Activated CD4-positive, alpha-beta memory T cell treated with anti-CD3 and anti-CD28 coated beads, Interleukin-2, amount 10 ng/mL, durations not matched to agents 7 days and 5 days (primary cell): ENCODE measurements at regions not wholly inside any gene's neighbourhood (a gene's known extent, or its start where the extent isn't known, plus 50 kb on each side); places are given as distances from the start of the nearest gene placed in this dataset.
"Not testable (repeated sequence)": the region's sequence is repeated elsewhere in the genome, so short reads cannot be mapped to it uniquely, and the experiment has no call there.

ENCODE experiments used
- CTCF ChIA-PET: fragments of 350-600 bp; sonication (Branson Sonifier 250); formaldehyde crosslinking; loops from one replicate; lab custom pipeline; 2021; ENCODE audit warnings: antibody characterized with exemption, inconsistent platforms; lab: Charles Lee
- POLR2A ChIA-PET: fragments of 350-600 bp; sonication (Branson Sonifier 250); formaldehyde crosslinking; loops from one replicate; lab custom pipeline; 2021; ENCODE audit warnings: antibody characterized with exemption; lab: Charles Lee
- DNase-seq: peaks from one replicate; pipeline ENCODE4 v3.0.0-alpha.2; 2020
- H3K27ac Mint-ChIP-seq: one replicate; pipeline ENCODE4 v1.8.0; 2021; ENCODE audit warnings: mild to moderate bottlenecking, mixed read lengths
- H3K27me3 Mint-ChIP-seq: one replicate; pipeline ENCODE4 v1.8.0; 2021; ENCODE audit warnings: mixed read lengths
- H3K36me3 Mint-ChIP-seq: one replicate; pipeline ENCODE4 v1.8.0; 2021; ENCODE audit warnings: low read depth, mixed read lengths
- H3K4me1 Mint-ChIP-seq: one replicate; pipeline ENCODE4 v1.8.0; 2021; ENCODE audit warnings: mixed read lengths
- H3K4me3 Mint-ChIP-seq: one replicate; pipeline ENCODE4 v1.8.0; 2021; ENCODE audit warnings: mild to moderate bottlenecking, mixed read lengths
- H3K9me3 Mint-ChIP-seq: one replicate; pipeline ENCODE4 v1.8.0; 2021; ENCODE audit warnings: mixed read lengths

DNA sequence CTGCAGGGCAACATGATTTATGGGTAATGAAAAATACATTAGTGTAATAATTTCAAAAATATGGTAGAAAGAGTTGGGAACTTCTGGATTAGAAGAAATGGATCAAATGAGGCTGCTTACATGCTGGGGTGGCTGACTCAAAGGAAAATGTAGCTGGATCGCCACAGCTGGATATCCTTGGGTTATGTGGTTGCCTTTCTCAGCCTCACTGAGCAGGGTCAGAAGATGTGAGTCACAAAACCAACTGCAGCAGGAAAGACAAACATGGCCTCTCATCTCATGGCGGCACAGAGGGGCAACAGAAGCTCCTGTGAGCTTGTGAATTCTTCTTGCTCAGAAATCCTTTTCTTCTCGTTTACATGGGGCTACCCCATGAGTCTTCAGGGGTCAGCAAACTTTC lies 317.1 kb upstream of the SPRED2 start:
- DNase-seq, result no peak
- H3K4me3 Mint-ChIP-seq, result no peak overlapping the region
- ChIA-PET POLR2A (no interaction called here), CTCF (no interaction called here)
- no peak overlapping the region for H3K27ac Mint-ChIP-seq
- no peaks in the 10 kb centered on the region for H3K9me3 Mint-ChIP-seq
- H3K27me3 Mint-ChIP-seq, result no peaks in the 10 kb centered on the region
- no peaks in the 10 kb centered on the region for H3K4me1 Mint-ChIP-seq
- H3K36me3 Mint-ChIP-seq, result no peaks in the 10 kb centered on the region

DNA sequence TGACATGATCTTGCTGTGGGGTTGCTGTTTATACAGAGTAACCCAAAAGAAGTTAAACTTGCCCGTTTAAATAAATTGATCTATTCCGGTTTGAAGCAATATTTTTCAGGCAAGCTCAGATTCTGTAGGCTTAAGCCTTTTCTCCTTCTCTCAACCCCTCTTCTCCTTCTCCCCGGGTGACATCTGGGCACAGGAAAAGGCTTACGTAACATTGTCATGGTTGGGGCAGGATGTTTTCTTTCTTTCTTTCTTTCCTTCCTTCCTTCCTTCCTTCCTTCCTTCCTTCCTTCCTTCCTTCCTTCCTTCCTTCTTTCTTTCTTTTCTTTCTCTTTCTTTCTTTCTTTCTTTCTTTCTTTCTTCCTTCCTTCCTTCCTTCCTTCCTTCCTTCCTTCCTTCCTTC lies 315.5 kb upstream of the SPRED2 start:
- not testable (repeated sequence) for H3K9me3 Mint-ChIP-seq

DNA sequence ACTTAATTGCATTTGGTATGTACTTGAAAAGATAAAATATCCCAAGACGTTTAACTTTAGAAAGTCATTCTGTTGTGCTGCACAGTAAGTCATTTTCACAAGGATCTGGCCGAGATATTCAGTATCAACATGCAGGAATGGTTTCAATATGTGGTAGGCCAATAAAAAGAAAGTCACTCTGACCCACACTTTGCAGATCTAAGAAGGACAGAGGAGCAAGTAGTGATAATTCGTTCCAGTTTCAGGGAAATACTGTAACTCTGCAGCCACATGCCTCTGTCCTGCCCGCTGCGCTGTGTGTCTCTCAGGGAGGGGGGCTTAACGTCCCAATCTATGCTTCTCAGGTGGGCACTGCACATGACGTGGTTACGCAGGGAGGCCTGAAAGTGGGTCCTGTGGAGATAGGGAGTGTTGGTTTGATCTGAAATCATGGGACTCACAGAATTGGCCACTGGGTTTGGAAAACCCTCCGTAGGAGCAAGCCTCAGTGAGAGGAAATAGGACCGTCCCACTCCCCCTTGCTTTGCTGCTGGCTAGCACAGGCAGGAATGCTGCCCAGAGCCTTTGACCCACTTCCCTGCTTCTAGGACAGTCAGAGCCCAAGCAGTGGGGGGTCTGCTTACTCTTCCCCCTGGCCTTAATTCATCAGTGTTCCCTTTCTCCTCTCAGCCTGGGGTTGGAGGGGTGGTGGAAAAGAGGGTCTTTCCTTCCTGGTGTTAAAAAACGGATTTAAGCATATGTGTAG lies 314.7 kb upstream of the SPRED2 start:
- DNase-seq, result no peak
- Mint-ChIP-seq H3K4me1 (no peaks in the 10 kb centered on the region), H3K36me3 (no peaks in the 10 kb centered on the region), H3K27ac (no peak overlapping the region), H3K9me3 (no peaks in the 10 kb centered on the region), H3K27me3 (no peaks in the 10 kb centered on the region), H3K4me3 (no peak overlapping the region)
- ChIA-PET CTCF (no interaction called here), POLR2A (no interaction called here)

More for the DNA sequence above, 315.5 kb upstream of the SPRED2 start:
- H3K36me3 Mint-ChIP-seq, CTCF ChIA-PET, H3K27ac Mint-ChIP-seq, H3K27me3 Mint-ChIP-seq, POLR2A ChIA-PET, H3K4me3 Mint-ChIP-seq, DNase-seq, H3K4me1 Mint-ChIP-seq: not testable (repeated sequence)

DNA sequence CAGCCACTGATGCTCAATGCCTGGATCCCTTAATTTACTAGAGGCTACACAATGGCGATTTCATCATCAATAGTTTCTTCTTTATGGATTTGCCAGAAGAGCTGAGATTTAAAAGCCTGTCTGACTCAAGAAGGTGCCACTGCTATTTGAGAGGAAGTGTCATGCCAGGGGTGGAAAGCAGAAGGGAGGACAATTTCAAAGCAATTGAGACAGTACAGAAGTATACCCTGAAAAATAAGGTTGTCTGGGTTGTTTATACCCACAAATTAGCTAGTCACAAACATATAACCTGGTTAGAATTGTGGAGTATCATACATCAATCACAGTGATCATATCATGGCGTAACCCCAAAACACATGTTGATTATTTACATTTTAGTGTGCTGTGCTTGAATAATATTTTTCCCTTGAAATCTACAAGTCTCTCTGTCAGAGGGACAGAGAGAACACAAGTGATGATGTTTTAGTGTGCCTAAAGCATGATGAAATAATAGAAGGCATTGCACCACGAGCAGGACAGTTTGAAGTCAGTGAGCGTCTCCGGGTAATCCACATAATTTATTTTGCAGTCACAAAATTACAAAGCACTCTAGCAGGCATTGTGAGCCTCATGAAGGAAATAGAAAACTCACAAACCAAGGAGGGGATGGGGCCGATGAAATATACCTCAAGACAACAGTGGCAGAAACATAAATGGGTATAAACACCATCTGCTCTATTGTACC lies 312.2 kb upstream of the SPRED2 start:
- H3K4me3 Mint-ChIP-seq, result no peak overlapping the region
- ChIA-PET POLR2A (no interaction called here), CTCF (no interaction called here)

DNA sequence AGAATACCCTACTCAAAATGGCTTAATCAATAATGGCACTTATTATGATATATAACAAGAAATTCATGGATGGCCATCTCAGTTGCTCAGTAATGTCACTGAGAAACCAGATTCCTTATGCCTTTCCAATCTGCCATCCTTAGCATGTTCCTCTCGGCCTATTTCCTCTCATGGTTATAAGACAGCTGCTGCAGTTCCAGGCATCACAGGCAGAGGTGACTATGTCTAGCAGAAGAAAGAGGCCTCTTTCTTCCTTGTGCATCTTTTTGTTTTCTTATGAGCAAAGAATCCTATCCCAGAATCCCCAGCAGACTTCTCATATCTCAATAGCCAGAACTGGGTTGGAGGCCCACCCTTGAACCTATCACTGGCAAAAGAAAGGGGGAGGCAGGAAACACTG lies 310.6 kb upstream of the SPRED2 start:
- Mint-ChIP-seq H3K27me3 (no peaks in the 10 kb centered on the region), H3K36me3 (no peaks in the 10 kb centered on the region), H3K27ac (no peak overlapping the region), H3K9me3 (no peaks in the 10 kb centered on the region), H3K4me1 (no peaks in the 10 kb centered on the region), H3K4me3 (no peak overlapping the region)
- CTCF ChIA-PET, result no interaction called here
- POLR2A ChIA-PET, result no interaction called here
- no peak for DNase-seq

More for the DNA sequence above, 312.2 kb upstream of the SPRED2 start:
- Mint-ChIP-seq H3K27ac (no peak overlapping the region), H3K36me3 (no peaks in the 10 kb centered on the region), H3K27me3 (no peaks in the 10 kb centered on the region), H3K9me3 (no peaks in the 10 kb centered on the region), H3K4me1 (no peaks in the 10 kb centered on the region)
- no peak for DNase-seq

DNA sequence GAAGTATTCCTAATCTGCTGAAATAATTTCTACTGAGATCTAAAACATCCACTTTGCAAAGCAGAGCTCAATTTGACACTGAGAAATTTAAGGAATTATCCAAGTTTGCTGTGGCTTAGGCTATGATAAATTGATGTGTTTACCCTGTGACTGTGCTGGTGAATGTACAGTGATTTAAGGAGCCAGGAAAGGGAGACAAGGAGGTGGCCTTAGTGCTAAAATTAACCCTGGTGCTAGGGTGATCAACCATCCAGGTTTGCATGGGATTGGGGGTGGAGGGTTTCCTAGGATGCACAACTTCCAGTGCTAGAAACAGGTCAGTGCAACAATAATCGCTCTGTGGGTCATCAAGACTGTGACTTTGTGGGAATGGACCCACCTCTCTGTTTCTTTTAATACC lies 307.5 kb upstream of the SPRED2 start:
- CTCF ChIA-PET, result no interaction called here
- POLR2A ChIA-PET, result no interaction called here
- peaks cover 2% of the 10 kb centered on the region for H3K27me3 Mint-ChIP-seq
- no peak overlapping the region for H3K27ac Mint-ChIP-seq
- no peaks in the 10 kb centered on the region for H3K36me3 Mint-ChIP-seq
- no peaks in the 10 kb centered on the region for H3K4me1 Mint-ChIP-seq
- no peak for DNase-seq
- H3K9me3 Mint-ChIP-seq, result no peaks in the 10 kb centered on the region
- no peak overlapping the region for H3K4me3 Mint-ChIP-seq

DNA sequence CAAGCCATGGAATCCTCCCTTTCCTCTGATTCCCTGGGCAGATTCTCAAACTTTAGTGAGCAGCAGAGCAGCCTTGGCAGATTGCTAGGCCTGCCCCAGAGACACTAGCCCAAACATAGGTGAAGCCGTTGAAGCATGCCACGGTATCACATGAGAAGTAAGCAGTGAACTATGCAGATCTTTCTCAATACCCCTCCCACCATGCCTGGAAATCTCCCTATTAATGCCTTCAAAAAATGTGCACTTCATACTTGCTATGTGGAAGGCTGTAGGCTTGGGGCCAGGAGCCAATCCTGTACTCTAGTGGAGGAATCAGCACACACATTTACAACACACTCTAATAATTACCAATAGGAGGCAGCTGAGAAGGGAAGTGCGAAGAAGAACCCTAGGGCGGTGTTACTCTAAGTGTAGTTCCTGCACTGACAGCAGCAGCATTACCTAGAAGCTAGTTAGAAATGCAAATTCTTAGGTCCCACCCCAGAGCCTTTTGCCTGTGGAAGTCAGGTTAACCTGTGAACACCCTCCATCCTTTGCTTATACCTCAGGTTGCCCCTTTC lies 305.1 kb upstream of the SPRED2 start:
- no peaks in the 10 kb centered on the region for H3K9me3 Mint-ChIP-seq

DNA sequence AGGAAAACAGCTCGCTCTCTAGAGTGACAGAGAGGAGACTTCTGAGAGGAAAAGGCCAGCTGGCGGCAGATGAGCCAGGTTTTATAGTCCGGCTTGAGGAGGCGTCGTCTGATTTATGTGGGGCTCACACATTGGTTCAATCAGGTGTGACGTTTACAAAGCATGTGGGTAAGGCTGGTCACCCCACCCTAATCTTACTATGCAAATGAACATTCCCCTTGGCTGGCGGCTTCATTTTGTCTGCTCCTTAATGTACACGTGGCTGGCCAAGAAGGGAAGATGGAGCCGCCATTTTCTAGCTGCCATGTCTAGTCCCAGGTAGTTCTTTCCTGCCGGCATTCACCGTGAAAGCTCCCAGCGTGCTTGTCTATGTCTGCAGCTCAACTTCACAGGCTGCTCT lies 299.1 kb upstream of the SPRED2 start:
- Mint-ChIP-seq H3K27me3 (peaks cover 2% of the 10 kb centered on the region), H3K9me3 (no peaks in the 10 kb centered on the region), H3K27ac (no peak overlapping the region), H3K36me3 (no peaks in the 10 kb centered on the region), H3K4me1 (no peaks in the 10 kb centered on the region), H3K4me3 (no peak overlapping the region)
- POLR2A ChIA-PET, result no interaction called here
- CTCF ChIA-PET, result no interaction called here
- no peak for DNase-seq

More for the DNA sequence above, 305.1 kb upstream of the SPRED2 start:
- no peak for DNase-seq
- H3K36me3 Mint-ChIP-seq, result no peaks in the 10 kb centered on the region
- H3K4me1 Mint-ChIP-seq, result no peaks in the 10 kb centered on the region
- no peak overlapping the region for H3K27ac Mint-ChIP-seq
- ChIA-PET POLR2A (no interaction called here), CTCF (no interaction called here)
- H3K4me3 Mint-ChIP-seq, result no peak overlapping the region
- peaks cover 2% of the 10 kb centered on the region for H3K27me3 Mint-ChIP-seq

DNA sequence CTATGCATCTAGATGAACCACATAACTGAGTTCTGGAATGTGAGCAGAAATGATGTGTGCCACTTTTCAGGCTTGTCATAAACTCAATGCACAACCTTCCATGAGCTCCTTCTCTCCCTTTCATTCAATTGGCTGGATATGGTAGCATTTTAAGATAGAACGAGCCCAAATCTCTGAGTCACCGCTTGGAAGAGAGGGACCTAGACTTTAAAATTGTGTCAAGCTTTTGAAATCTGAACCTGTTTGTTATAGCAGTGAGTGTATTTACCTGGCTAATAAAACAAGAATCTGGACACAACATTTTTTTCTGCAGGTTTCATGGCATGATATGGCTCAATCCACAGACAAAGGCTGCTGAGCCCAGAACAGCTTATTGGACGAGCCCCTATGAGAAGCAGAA lies 297.8 kb upstream of the SPRED2 start:
- Mint-ChIP-seq H3K27ac (no peak overlapping the region), H3K36me3 (no peaks in the 10 kb centered on the region), H3K4me1 (no peaks in the 10 kb centered on the region), H3K27me3 (peaks cover 2% of the 10 kb centered on the region), H3K9me3 (no peaks in the 10 kb centered on the region), H3K4me3 (no peak overlapping the region)
- no peak for DNase-seq
- ChIA-PET POLR2A (interaction anchor here (1.1 kb wide), 1 partner anchor 15 kb away, joined by 3 read pairs; no protein-coding TSS in a partner anchor), CTCF (no interaction called here)

DNA sequence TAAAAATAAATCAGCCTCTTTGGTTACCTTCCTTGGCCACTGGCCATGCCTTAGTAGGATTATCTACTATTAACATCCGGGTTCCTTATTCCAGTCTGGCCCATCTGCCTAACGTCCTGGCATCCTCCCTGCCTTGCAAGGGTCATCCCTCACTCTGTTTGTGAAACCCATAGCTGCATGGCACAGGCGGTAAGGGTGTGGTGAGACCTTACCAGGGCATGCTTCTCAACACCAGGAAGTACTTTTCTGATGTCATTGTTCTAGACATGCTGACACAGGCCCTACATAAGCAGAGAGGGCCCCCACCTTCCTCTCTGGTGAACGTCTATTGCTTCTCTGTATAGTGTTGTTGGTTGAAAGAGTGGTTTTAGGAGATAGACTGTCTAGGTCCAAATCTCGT lies 296.8 kb upstream of the SPRED2 start:
- no peak for DNase-seq

DNA sequence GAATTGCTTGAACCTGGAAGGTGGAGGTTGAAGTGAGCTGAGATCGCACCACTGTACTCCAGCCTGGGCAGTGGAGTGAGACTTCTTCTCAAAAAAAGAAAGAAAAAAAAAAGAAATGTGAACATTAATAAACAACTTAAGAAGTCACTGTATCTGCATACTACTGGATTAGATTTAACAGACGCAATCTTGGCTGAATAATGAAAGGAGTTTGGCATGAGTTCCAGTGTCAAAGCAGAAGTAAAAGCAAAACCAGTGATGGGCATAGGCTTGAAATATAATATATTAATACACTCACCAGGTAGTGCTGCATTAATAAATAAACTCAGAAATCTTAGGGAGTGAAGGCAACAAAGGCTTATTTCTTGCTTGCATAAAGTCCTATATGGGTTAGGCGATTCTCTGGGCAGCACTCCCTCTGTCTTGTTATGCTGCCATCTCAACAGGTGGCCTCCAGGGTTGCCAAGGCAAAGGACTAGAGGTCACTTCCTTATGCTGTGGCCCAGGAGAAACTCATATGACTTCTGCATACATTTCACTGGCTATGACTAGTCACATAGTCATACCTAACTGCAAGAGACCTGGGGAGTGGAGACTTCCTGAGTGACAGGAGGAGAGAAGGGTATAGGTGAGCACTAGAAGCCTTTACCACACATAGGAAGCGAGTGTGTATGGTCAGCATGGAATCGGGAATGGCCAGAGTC lies 296.2 kb upstream of the SPRED2 start:
- Mint-ChIP-seq H3K4me3 (no peak overlapping the region), H3K27ac (no peak overlapping the region), H3K4me1 (no peaks in the 10 kb centered on the region), H3K27me3 (no peaks in the 10 kb centered on the region), H3K36me3 (no peaks in the 10 kb centered on the region), H3K9me3 (no peaks in the 10 kb centered on the region)
- no peak for DNase-seq
- POLR2A ChIA-PET, result no interaction called here
- CTCF ChIA-PET, result no interaction called here

More for the DNA sequence above, 296.8 kb upstream of the SPRED2 start:
- Mint-ChIP-seq H3K27me3 (no peaks in the 10 kb centered on the region), H3K9me3 (no peaks in the 10 kb centered on the region), H3K27ac (no peak overlapping the region), H3K4me1 (no peaks in the 10 kb centered on the region), H3K36me3 (no peaks in the 10 kb centered on the region), H3K4me3 (no peak overlapping the region)
- ChIA-PET POLR2A (no interaction called here), CTCF (no interaction called here)

DNA sequence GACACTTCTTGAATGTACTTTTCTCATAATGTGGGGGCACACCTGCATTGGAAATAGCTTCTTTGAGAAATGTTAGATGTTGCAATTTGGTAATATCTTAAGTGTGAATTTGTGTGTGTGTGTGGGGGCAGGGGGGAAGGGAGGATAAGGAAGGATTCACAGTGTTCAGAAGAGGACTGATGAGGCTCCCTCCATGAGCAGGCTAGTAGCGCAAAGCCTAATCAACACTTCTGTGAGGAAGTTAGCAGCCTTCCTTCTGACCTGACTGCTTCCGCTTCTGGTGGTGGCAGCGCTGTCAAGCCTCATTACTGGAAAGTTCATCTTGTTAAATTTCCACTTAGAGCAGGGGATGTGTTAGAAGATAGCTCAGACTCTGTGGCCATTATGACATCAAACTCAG lies 295.4 kb upstream of the SPRED2 start:
- no peak for DNase-seq
- no peaks in the 10 kb centered on the region for H3K36me3 Mint-ChIP-seq
- H3K9me3 Mint-ChIP-seq, result no peaks in the 10 kb centered on the region
- no peaks in the 10 kb centered on the region for H3K4me1 Mint-ChIP-seq
- ChIA-PET CTCF (no interaction called here), POLR2A (no interaction called here)
- H3K27me3 Mint-ChIP-seq, result no peaks in the 10 kb centered on the region
- H3K27ac Mint-ChIP-seq, result no peak overlapping the region
- no peak overlapping the region for H3K4me3 Mint-ChIP-seq

DNA sequence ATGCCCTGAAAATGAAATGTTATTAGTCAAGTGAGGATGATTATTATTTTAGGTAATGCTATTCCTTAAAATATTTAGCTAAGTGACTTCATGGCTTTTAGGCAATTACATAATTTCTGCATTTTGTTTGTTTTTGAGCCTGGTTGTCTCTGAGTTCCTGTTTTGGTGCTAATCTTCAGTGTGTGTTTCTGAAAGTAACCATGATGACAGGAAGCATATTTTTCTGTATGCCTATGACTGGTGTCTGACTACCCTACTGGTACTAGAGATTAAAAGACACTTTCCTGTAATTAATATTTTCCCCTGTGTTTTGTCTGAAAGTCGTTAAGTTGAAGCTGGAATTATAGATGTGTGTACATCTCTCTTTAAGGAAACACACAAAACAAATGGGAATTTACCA lies 295.0 kb upstream of the SPRED2 start:
- H3K36me3 Mint-ChIP-seq, result no peaks in the 10 kb centered on the region
- no peak overlapping the region for H3K4me3 Mint-ChIP-seq
- POLR2A ChIA-PET, result no interaction called here
- no peak for DNase-seq
- H3K27me3 Mint-ChIP-seq, result no peaks in the 10 kb centered on the region
- H3K4me1 Mint-ChIP-seq, result no peaks in the 10 kb centered on the region
- CTCF ChIA-PET, result no interaction called here
- no peak overlapping the region for H3K27ac Mint-ChIP-seq
- H3K9me3 Mint-ChIP-seq, result no peaks in the 10 kb centered on the region
